GF-D8 (cell line): ENCODE measurements at regions not wholly inside any gene's neighbourhood (a gene's known extent, or its start where the extent isn't known, plus 50 kb on each side); places are given as distances from the start of the nearest gene placed in this dataset.

Experiments
- DNase-seq: peaks from one replicate; lab custom pipeline; 2025; lab: John Stamatoyannopoulos, UW

- no peak for DNase-seq
Observed at GRCh38 chr6:112800916-112801315, 453.8 kb downstream of the RFPL4B start.

GRCh38 chr6:112801468-112802080, 454.4 kb downstream of the RFPL4B start:
- no peak for DNase-seq

DNA sequence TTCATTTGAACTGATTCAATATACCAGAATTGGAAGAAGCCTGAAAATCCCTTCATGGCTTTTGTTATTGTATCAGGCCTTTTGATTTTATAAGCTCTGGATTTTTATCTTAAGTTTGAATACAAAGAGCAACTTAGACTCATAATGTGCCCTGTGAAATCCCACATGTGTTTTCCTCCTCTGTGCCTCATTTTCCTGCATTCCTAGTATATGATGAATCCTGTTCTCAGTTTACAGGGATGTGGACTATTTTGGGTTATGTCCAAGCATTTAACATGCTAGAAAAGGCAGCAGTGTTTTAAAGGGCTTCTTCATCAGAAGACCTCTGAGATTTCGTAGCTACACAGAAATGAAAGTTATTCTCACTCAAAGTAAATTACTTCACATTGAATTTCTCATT, 455.0 kb downstream of the RFPL4B start:
- no peak for DNase-seq

- no peak for DNase-seq
Observed at GRCh38 chr6:112804638-112805330, 457.7 kb downstream of the RFPL4B start.

DNA sequence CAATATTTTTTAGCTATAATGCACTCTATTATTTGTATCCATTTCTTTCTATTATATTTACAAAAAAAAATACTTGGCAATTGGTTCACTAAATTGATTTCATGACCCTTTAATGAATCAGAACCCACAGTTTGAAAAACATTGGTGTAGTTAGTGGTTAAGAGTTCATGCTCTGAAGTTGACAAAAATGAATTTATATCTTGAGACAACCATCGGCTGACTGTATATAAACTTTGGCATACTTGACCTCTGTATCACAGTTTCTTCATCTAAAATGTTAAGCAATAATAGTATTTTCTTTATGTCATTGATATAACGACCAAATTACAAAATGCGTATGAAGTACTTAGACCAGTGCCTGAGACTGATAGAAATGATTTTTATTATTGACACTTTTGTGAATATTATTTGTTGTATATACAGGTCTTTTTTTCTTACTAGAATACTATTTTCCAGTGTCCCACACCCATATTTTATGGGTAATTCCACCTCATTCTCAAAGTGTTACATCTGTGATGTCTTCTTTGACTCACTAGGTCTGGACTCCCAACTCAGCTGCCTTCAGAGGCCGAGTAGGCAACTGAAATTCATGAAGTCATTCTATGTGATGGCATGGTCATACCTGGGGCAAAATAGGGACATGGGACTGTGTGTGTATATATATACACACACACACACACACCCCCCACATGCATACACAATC, 459.2 kb downstream of the RFPL4B start:
- DNase-seq = no peak

DNA sequence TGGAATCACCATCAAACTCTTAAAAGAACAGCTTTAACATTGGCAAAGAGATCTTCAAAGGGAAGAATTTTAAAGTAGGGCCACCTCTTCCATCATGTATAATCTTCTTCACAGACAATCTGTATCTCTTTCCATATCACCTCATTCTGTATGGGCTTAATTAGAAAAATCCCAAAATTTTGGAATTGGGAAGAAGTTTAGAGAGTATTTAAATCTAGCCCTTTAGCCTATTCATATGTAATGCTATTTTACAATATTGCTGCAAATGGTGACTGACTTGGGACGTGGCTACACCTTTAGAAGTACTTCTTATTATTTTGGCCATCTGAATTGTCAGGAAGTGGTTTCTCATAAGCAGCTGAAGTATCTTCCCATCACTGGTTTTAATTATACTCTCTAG, 474.3 kb downstream of the RFPL4B start:
- no peak for DNase-seq

DNA sequence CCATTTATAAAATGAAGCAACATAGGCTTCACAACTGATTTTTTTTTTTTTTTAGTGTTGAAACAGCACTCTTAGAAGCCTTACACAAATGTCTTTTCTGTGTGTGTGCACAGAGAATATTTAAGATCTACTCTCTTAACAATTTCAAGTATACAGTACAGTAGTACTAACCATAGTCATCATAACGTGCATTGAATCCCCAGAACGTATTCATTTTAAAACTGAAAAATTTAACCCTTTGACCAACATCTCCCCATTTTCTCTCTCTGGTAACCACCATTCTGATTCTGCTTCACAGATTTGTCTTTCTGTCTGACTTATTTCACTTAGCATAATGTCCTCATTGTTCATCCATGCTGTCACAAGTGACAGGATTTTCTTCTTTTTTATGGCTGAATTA, 475.6 kb downstream of the RFPL4B start:
- no peak for DNase-seq

DNA sequence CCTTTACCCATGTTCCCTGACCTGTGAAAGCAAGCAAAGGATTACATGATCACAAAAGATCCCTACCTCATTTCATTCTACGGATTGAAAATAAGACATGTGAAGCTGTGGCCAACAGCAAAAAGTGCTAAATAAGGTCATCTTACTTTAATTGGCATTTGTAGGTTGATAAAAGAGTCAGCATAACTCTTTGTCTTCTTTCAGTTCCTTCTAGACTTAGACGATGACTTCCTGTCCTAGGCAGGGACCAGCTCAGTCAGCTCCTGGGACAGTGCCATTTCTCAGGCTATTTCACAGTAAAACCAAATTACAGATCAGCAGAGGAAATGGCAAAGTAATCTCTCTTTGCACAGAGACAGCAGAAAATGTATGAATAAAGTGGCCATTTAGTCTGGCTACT, 480.7 kb downstream of the RFPL4B start:
- no peak for DNase-seq

GRCh38 chr6:112831022-112831421, 483.9 kb downstream of the RFPL4B start:
- no peak for DNase-seq

GRCh38 chr6:112833581-112834131, 486.5 kb downstream of the RFPL4B start:
- no peak for DNase-seq

DNA sequence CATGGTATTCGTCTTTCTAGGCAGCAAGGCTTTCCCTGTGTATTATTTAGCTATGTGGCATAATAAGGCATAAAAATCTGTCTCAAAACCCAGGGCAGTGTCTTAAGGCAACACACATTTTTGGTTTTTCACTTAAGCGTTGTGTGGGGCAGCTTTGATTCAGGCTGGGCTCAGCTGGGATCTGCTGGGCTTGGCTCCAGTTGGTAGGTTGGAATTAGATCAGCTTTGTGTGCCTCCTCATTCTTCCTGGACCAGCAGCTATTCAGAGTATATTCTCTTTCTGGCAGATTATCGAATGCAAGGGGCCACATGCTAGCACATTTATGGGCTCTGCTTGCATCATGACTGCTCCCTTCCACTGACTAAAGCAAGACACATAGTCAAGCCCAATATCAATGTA, 487.9 kb downstream of the RFPL4B start:
- no peak for DNase-seq

DNA sequence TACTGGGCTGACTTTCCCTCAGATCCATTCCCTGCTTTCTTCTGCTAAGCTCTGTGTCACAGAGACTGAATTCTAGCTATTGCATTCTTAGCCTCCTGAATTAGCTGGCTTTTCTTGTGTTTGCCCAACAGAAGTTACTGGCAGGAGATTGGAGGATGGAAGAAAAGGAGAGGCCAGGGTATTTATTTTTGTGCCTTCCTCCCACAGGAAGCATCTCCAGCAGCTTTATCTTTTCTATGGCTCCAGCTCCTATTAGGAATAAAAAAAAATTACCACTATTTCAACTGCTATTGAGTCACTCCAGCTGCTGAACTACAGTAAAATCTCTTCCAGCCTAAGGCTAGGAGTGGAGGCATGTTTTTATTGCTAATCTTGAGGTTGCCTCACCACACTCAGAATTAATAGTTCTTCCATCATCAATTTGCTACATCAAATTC, 492.4 kb downstream of the RFPL4B start:
- DNase-seq = no peak

GRCh38 chr6:112841553-112842329, 494.6 kb downstream of the RFPL4B start:
- DNase-seq = no peak

DNA sequence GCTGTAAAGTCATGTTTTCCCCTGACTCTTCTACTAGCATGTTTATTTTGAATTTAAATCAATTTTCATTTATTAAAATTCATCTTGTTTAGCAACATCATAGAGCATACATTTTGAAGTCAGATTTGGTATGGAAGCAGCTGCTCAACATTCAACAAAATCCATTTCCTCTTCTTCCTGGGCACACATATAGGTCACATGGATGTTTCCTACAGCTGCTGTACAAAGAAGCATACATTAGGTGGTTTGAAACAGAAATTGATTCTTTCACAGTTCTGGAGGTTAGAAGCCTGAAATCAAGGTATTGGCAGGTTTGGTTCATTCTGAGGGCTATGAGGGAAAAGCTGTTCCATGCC, 495.2 kb downstream of the RFPL4B start:
- DNase-seq = no peak

- DNase-seq = no peak
Observed at GRCh38 chr6:112846681-112847080, 499.6 kb downstream of the RFPL4B start.

GRCh38 chr6:112851146-112851545, 504.0 kb downstream of the RFPL4B start:
- no peak for DNase-seq

DNA sequence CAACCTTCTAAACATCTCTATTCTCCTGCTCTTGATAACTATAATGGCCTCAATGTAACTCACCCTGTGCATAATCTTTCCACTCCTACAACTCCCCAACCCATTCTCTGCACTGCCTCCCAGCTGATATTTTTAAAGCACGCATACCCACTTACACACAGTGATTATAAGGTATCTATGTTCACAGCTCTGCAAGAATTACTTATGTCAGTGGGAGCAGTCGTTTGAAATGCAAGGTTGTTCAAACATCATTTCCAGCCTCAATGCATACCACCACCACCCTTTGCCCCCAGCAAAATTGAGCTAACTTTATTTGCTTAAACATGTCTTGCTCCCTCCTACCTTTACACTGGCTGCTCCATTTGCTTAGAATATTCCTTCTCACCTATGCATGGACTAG, 506.0 kb downstream of the RFPL4B start:
- no peak for DNase-seq

- no peak for DNase-seq
Observed at GRCh38 chr6:112863753-112864152, 516.6 kb downstream of the RFPL4B start.

GRCh38 chr6:112865131-112865530, 518.0 kb downstream of the RFPL4B start:
- DNase-seq = no peak

DNA sequence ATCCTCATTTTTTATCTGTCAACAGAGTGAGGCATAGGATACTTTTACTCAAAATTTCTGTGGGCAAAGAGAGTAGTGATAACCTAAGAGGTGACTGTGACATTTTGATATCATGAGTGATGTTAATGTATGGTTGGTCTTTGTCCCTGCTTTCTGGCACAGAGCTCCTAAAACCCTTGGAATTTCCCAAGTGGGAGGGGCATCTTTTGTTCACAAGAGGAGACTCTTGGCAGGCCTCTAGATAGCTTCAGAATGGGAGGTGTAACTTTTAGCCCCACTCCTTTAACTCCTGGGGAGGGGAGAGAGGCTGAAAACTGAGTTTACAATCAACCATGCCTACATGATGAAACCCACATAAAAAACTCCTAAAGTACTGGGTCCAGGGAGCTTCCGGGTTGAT, 527.8 kb downstream of the RFPL4B start:
- no peak for DNase-seq

- DNase-seq = no peak
Observed at GRCh38 chr6:112877134-112878100, 530.3 kb downstream of the RFPL4B start.
